Stimulated activated CD4-positive, alpha-beta T cell treated with anti-CD3 and anti-CD28 coated beads, TNF-alpha, amount 100 ng/mL, for 4 hours (primary cell): ENCODE measurements at regions not wholly inside any gene's neighbourhood (a gene's known extent, or its start where the extent isn't known, plus 50 kb on each side); places are given as distances from the start of the nearest gene placed in this dataset.

Source experiments
- DNase-seq, 3 experiments: peaks; one replicate each; pipeline ENCODE4 v3.0.0-alpha.2; 2020; ENCODE audit warnings: low read depth in 3 of 3

- no peak for DNase-seq
Measured at GRCh38 chr10:128468462-128468861, 342.2 kb upstream of the MKI67 start.

- DNase-seq = no peak
Measured at GRCh38 chr10:128469515-128469914, 343.3 kb upstream of the MKI67 start.

GRCh38 chr10:128470321-128470965, 344.2 kb upstream of the MKI67 start:
- DNase-seq = no peak

GRCh38 chr10:128471151-128471550, 344.9 kb upstream of the MKI67 start:
- DNase-seq = no peak

- no peak for DNase-seq
Measured at GRCh38 chr10:128472196-128472595, 346.0 kb upstream of the MKI67 start.

- DNase-seq = no peak
Measured at GRCh38 chr10:128473396-128473795, 347.2 kb upstream of the MKI67 start.

- DNase-seq = no peak
Measured at GRCh38 chr10:128473911-128474310, 347.7 kb upstream of the MKI67 start.

- DNase-seq = no peak
Measured at GRCh38 chr10:128474571-128474970, 348.3 kb upstream of the MKI67 start.

- DNase-seq = no peak
Measured at GRCh38 chr10:128475686-128476367, 349.6 kb upstream of the MKI67 start.

GRCh38 chr10:128476368-128476725, 350.1 kb upstream of the MKI67 start:
- no peak for DNase-seq

GRCh38 chr10:128476845-128477244, 350.6 kb upstream of the MKI67 start:
- DNase-seq = no peak

GRCh38 chr10:128480601-128481000, 354.4 kb upstream of the MKI67 start:
- DNase-seq = no peak

GRCh38 chr10:128481152-128481840, 355.1 kb upstream of the MKI67 start:
- no peak for DNase-seq

- DNase-seq = no peak
Measured at GRCh38 chr10:128482052-128482451, 355.8 kb upstream of the MKI67 start.

- no peak for DNase-seq
Measured at GRCh38 chr10:128483216-128483615, 357.0 kb upstream of the MKI67 start.

GRCh38 chr10:128484041-128484440, 357.8 kb upstream of the MKI67 start:
- DNase-seq = no peak

GRCh38 chr10:128485701-128486235, 359.5 kb upstream of the MKI67 start:
- DNase-seq = no peak

- no peak for DNase-seq
Measured at GRCh38 chr10:128487517-128487916, 361.3 kb upstream of the MKI67 start.

- DNase-seq = no peak
Measured at GRCh38 chr10:128489324-128490247, 363.4 kb upstream of the MKI67 start.

GRCh38 chr10:128491686-128492085, 365.5 kb upstream of the MKI67 start:
- no peak for DNase-seq

- no peak for DNase-seq
Measured at GRCh38 chr10:128493811-128494210, 367.6 kb upstream of the MKI67 start.

GRCh38 chr10:128494665-128495064, 368.4 kb upstream of the MKI67 start:
- DNase-seq = no peak
